ENCODE measurements at regions not wholly inside any gene's neighbourhood (a gene's known extent, or its start where the extent isn't known, plus 50 kb on each side); places are given as distances from the start of the nearest gene placed in this dataset.

- no peak for DNase-seq
- no peaks in the 10 kb centered on the region for H3K9me2 ChIP-seq
- TF ChIP-seq MXI1 (IDR thresholded peaks at IDR 0.05; ENCODE audit: low read depth, low read length) = no peak
- TF ChIP-seq FOSL2 (IDR thresholded peaks at IDR 0.05; ENCODE audit: borderline replicate concordance, low read depth) = no peak
- no peak for TF ChIP-seq TEAD4 (IDR thresholded peaks at IDR 0.05; ENCODE audit: borderline replicate concordance, insufficient read depth)
- no peak for TF ChIP-seq EZH2phosphoT487 (IDR thresholded peaks at IDR 0.05; ENCODE audit: borderline replicate concordance, low read depth)
- no peak overlapping the region for H3K4me2 ChIP-seq
- H3K4me1 ChIP-seq (ENCODE audit: control insufficient read depth in 1 of 2, insufficient read depth in 2 of 2, low read depth in 1 of 2, low read length in 1 of 2) = no peaks in the 10 kb centered on the region; a peak in 1 of 4 replicates
- no peaks in the 10 kb centered on the region for H4K20me1 ChIP-seq (ENCODE audit: insufficient read depth)
- H3K9ac ChIP-seq = no peak overlapping the region
- no peaks in the 10 kb centered on the region for H3F3A ChIP-seq (replicated peaks; ENCODE audit: insufficient read depth)
- ChIA-PET POLR2A (no interaction called here), CTCF (interaction anchor here (5.7 kb wide), 1 partner anchor 673 kb away, joined by 92 read pairs; no protein-coding TSS in a partner anchor)
- H2AFZ ChIP-seq (ENCODE audit: low read depth) = no peak overlapping the region
- 85% methylated on average over 2 of the region's 2 CpGs for WGBS (ENCODE audit: low lambda C conversion rate)
- H3K36me3 ChIP-seq (replicated peaks in 1 of 2; ENCODE audit: control insufficient read depth in 1 of 2, insufficient read depth in 2 of 2, low read length in 1 of 2) = no peaks in the 10 kb centered on the region
- no peaks in the 10 kb centered on the region for H3K27me3 ChIP-seq (ENCODE audit: insufficient read depth)
- no peak overlapping the region for H3K4me3 ChIP-seq (ENCODE audit: low read depth in 2 of 2, low read length in 1 of 2)
- H3K27ac ChIP-seq (ENCODE audit: low read depth in 2 of 2, low read length in 1 of 2) = no peak overlapping the region
- no peaks in the 10 kb centered on the region for H3K9me3 ChIP-seq
- H3K79me2 ChIP-seq (ENCODE audit: insufficient read depth) = no peaks in the 10 kb centered on the region
Measured at GRCh38 chr11:128155590-128155989, 431.8 kb downstream of the ETS1 start.

- H3K4me1 ChIP-seq (ENCODE audit: control insufficient read depth in 1 of 2, insufficient read depth in 2 of 2, low read depth in 1 of 2, low read length in 1 of 2) = no peaks in the 10 kb centered on the region; a peak in 1 of 4 replicates
- no peaks in the 10 kb centered on the region for H3K27me3 ChIP-seq (ENCODE audit: insufficient read depth)
- CTCF ChIA-PET = interaction anchor here (0.9 to 1.1 kb wide), 3 partner anchors 22 to 681 kb away, joined by 3 read pairs; no protein-coding TSS in a partner anchor
- no peak for DNase-seq
- no peak overlapping the region for H3K4me3 ChIP-seq (ENCODE audit: low read depth in 2 of 2, low read length in 1 of 2)
- no peaks in the 10 kb centered on the region for H4K20me1 ChIP-seq (ENCODE audit: insufficient read depth)
- no peak overlapping the region for H2AFZ ChIP-seq (ENCODE audit: low read depth)
- no peaks in the 10 kb centered on the region for H3F3A ChIP-seq (replicated peaks; ENCODE audit: insufficient read depth)
- H3K36me3 ChIP-seq (replicated peaks in 1 of 2; ENCODE audit: control insufficient read depth in 1 of 2, insufficient read depth in 2 of 2, low read length in 1 of 2) = no peaks in the 10 kb centered on the region
- no peaks in the 10 kb centered on the region for H3K9me2 ChIP-seq
- WGBS (ENCODE audit: low lambda C conversion rate) = 91% methylated on average over 4 of the region's 4 CpGs
- no peak overlapping the region for H3K4me2 ChIP-seq
- POLR2A ChIA-PET = no interaction called here
- no peaks in the 10 kb centered on the region for H3K79me2 ChIP-seq (ENCODE audit: insufficient read depth)
- H3K27ac ChIP-seq (ENCODE audit: low read depth in 2 of 2, low read length in 1 of 2) = no peak overlapping the region
- no peaks in the 10 kb centered on the region for H3K9me3 ChIP-seq
- TF ChIP-seq FOXJ3 (CRISPR knock-in tag; IDR thresholded peaks at IDR 0.05) (no peak), TAF1 (IDR thresholded peaks at IDR 0.05; ENCODE audit: borderline replicate concordance, low read depth, low read length) (no peak), GATA2 (CRISPR knock-in tag; IDR thresholded peaks at IDR 0.05) (no peak), CHD2 (IDR thresholded peaks at IDR 0.05; ENCODE audit: low read length, partially characterized antibody) (no peak), EP300 (IDR thresholded peaks at IDR 0.05; ENCODE audit: borderline replicate concordance in 1 of 2, low read depth in 1 of 2, low read length in 1 of 2) (no peak), ELF1 (IDR thresholded peaks at IDR 0.05) (no peak), YY1 (IDR thresholded peaks at IDR 0.05; ENCODE audit: low read depth) (no peak), SMC3 (IDR thresholded peaks at IDR 0.05; ENCODE audit: low read depth, low read length) (no peak), RAD21 (IDR thresholded peaks at IDR 0.05; ENCODE audit: low read length) (no peak)
- TF ChIP-seq, protein P1, sequence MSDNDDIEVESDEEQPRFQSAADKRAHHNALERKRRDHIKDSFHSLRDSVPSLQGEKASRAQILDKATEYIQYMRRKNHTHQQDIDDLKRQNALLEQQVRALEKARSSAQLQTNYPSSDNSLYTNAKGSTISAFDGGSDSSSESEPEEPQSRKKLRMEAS (IDR thresholded peaks at IDR 0.05; ENCODE audit: low read depth) = no peak
- H3K9ac ChIP-seq = no peak overlapping the region
Measured at GRCh38 chr11:128153697-128154048, 433.7 kb downstream of the ETS1 start.

Data from SK-N-SH (cell line).